Progenitor cell of endocrine pancreas (in vitro differentiated cells): ENCODE measurements at regions not wholly inside any gene's neighbourhood (a gene's known extent, or its start where the extent isn't known, plus 50 kb on each side); places are given as distances from the start of the nearest gene placed in this dataset.

Source experiments
- DNase-seq: peaks from one replicate; pipeline ENCODE4 v3.0.0; 2021; ENCODE audit warnings: low spot score; ENCODE audit not compliant: unreplicated experiment
- H3K27ac Mint-ChIP-seq: 2 replicates; pipeline ENCODE4 v1.8.0; 2021; ENCODE audit warnings: mild to moderate bottlenecking, moderate library complexity, mixed read lengths
- H3K27me3 Mint-ChIP-seq: 2 replicates; pipeline ENCODE4 v1.8.0; 2021; ENCODE audit warnings: mixed read lengths
- H3K36me3 Mint-ChIP-seq: 2 replicates; pipeline ENCODE4 v1.8.0; 2022; ENCODE audit warnings: mixed read lengths; ENCODE audit not compliant: insufficient read depth
- H3K4me1 Mint-ChIP-seq: 2 replicates; pipeline ENCODE4 v1.8.0; 2021; ENCODE audit warnings: low read depth, mixed read lengths
- H3K4me3 Mint-ChIP-seq: 2 replicates; pipeline ENCODE4 v1.8.0; 2021; ENCODE audit warnings: low read depth, mild to moderate bottlenecking, moderate library complexity, mixed read lengths
- H3K9me3 Mint-ChIP-seq: 2 replicates; pipeline ENCODE4 v1.8.0; 2021; ENCODE audit warnings: low read depth, mixed read lengths
- TF ChIP-seq, protein P1 (sequence below): fragments of 200-600 bp; sonication (generic); IDR thresholded peaks from one replicate; pipeline ENCODE4 v1.5.0; 2021; ENCODE audit warnings: antibody characterized with exemption, mild to moderate bottlenecking; ENCODE audit not compliant: unreplicated experiment

DNA sequence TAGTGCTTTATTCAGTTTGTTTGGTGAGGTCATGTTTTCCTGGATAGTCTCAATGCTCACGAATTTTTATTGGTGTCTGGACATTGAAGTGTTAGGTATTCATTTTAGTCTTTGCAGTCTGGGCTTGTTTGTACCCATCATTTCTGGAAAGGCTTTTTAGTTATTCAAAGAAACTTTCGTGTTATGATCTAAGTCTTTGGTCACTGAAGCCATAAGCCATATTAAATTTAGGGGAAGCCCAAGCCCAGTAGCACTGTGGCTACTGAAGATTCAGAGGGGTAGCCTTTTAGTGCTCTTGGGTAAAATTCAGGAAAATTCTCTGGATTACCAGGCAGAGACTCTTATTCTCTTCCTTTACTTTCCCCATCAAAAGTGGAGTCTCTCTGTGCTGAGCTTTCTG, 56.2 kb upstream of the PEX5L start:
- TF ChIP-seq, protein P1, sequence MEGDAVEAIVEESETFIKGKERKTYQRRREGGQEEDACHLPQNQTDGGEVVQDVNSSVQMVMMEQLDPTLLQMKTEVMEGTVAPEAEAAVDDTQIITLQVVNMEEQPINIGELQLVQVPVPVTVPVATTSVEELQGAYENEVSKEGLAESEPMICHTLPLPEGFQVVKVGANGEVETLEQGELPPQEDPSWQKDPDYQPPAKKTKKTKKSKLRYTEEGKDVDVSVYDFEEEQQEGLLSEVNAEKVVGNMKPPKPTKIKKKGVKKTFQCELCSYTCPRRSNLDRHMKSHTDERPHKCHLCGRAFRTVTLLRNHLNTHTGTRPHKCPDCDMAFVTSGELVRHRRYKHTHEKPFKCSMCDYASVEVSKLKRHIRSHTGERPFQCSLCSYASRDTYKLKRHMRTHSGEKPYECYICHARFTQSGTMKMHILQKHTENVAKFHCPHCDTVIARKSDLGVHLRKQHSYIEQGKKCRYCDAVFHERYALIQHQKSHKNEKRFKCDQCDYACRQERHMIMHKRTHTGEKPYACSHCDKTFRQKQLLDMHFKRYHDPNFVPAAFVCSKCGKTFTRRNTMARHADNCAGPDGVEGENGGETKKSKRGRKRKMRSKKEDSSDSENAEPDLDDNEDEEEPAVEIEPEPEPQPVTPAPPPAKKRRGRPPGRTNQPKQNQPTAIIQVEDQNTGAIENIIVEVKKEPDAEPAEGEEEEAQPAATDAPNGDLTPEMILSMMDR: no peak
- Mint-ChIP-seq H3K4me1 (no peaks in the 10 kb centered on the region), H3K27me3 (no peaks in the 10 kb centered on the region), H3K36me3 (no peaks in the 10 kb centered on the region), H3K9me3 (peaks cover 9% of the 10 kb centered on the region), H3K27ac (no peak overlapping the region), H3K4me3 (no peak overlapping the region)
- no peak for DNase-seq

- no peaks in the 10 kb centered on the region for H3K27me3 Mint-ChIP-seq
- no peak overlapping the region for H3K27ac Mint-ChIP-seq
- H3K36me3 Mint-ChIP-seq: no peaks in the 10 kb centered on the region
- no peaks in the 10 kb centered on the region for H3K4me1 Mint-ChIP-seq
- peaks cover 9% of the 10 kb centered on the region for H3K9me3 Mint-ChIP-seq
- no peak for DNase-seq
- H3K4me3 Mint-ChIP-seq: no peak overlapping the region
- TF ChIP-seq, protein P1: no peak
Measured at GRCh38 chr3:180093535-180093934, 56.8 kb upstream of the PEX5L start.

- H3K36me3 Mint-ChIP-seq: no peaks in the 10 kb centered on the region
- H3K4me1 Mint-ChIP-seq: peaks cover 10% of the 10 kb centered on the region
- TF ChIP-seq, protein P1: no peak
- DNase-seq: no peak
- no peak overlapping the region for H3K27ac Mint-ChIP-seq
- no peaks in the 10 kb centered on the region for H3K27me3 Mint-ChIP-seq
- no peak overlapping the region for H3K4me3 Mint-ChIP-seq
- H3K9me3 Mint-ChIP-seq: peaks cover under 1% of the 10 kb centered on the region
Measured at GRCh38 chr3:180097626-180098025, 60.9 kb upstream of the PEX5L start.

DNA sequence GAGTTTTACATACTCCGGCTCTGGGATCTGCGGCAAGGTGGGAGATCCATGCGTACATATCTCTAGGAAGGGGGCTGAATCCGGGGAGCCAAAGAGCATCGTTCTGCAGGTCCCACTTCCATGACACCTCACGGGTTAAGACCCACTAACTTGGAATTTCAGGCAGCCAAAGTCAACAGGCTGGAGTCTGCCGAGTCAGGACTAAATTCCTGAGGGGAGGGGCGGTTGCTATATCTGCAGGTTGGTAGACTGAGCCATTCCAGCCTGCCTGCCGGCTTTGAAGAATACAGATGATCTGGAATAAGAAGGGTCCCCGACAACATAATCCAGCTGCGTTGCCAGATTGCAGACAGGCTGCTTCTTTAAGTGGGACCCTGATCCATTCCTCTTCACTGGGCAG, 65.4 kb upstream of the PEX5L start:
- TF ChIP-seq, protein P1: no peak
- peaks cover 22% of the 10 kb centered on the region for H3K4me1 Mint-ChIP-seq
- no peaks in the 10 kb centered on the region for H3K27me3 Mint-ChIP-seq
- no peak overlapping the region for H3K4me3 Mint-ChIP-seq
- H3K9me3 Mint-ChIP-seq: peaks cover 7% of the 10 kb centered on the region
- H3K36me3 Mint-ChIP-seq: no peaks in the 10 kb centered on the region
- DNase-seq: no peak
- no peak overlapping the region for H3K27ac Mint-ChIP-seq

DNA sequence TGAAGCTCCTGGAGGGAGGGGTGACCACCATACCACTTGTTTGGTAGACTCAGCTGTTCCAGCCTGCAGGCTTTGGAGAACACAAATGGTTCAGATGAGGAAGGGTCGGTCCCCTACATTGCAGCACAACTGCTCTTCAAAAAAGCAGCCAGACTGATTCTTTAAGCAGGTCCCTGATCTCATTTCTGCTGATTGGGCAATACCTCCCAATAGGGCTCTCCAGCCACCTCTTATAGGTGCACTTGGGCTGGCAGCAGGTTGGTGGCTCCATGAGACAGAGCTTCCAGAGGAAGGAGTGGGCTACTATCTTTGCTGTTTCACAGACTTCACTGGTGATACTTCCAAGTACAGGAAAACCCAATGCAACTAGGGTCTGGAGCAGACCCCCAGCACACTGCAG, 65.9 kb upstream of the PEX5L start:
- Mint-ChIP-seq H3K27ac (no peak overlapping the region), H3K4me3 (no peak overlapping the region), H3K36me3 (no peaks in the 10 kb centered on the region), H3K4me1 (peaks cover 22% of the 10 kb centered on the region), H3K27me3 (no peaks in the 10 kb centered on the region), H3K9me3 (peaks cover 7% of the 10 kb centered on the region)
- DNase-seq: no peak
- TF ChIP-seq, protein P1: no peak
